ENCODE measurements at regions not wholly inside any gene's neighbourhood (a gene's known extent, or its start where the extent isn't known, plus 50 kb on each side); places are given as distances from the start of the nearest gene placed in this dataset.

DNA sequence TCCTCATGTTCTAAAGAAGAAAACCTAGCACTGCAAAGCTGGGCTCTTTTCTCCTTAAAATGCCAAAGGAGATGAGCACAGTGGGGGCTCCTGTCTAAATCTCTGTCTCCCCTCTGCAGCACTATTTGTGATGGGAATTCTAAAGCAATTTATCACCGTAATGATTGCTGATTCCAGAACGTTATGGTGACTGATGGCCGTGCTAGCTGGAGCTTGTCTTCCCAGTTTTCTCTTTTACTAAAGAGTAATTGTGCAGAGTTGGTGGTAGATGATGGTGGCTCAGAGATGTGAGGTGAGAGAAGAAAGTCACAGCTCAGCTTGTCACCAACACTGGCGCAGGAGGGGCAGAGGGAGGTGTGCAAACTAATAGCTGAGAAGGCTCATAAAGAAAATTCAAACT, 60.7 kb upstream of the ATP2B4 start:
- no peak for TF ChIP-seq EZH2 (IDR thresholded peaks at IDR 0.05; ENCODE audit: low read depth)
- TF ChIP-seq, protein P1, sequence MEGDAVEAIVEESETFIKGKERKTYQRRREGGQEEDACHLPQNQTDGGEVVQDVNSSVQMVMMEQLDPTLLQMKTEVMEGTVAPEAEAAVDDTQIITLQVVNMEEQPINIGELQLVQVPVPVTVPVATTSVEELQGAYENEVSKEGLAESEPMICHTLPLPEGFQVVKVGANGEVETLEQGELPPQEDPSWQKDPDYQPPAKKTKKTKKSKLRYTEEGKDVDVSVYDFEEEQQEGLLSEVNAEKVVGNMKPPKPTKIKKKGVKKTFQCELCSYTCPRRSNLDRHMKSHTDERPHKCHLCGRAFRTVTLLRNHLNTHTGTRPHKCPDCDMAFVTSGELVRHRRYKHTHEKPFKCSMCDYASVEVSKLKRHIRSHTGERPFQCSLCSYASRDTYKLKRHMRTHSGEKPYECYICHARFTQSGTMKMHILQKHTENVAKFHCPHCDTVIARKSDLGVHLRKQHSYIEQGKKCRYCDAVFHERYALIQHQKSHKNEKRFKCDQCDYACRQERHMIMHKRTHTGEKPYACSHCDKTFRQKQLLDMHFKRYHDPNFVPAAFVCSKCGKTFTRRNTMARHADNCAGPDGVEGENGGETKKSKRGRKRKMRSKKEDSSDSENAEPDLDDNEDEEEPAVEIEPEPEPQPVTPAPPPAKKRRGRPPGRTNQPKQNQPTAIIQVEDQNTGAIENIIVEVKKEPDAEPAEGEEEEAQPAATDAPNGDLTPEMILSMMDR (conservative IDR thresholded peaks at IDR 0.05), result no peak
